ENCODE measurements at regions not wholly inside any gene's neighbourhood (a gene's known extent, or its start where the extent isn't known, plus 50 kb on each side); places are given as distances from the start of the nearest gene placed in this dataset.

- TF ChIP-seq CTCF (IDR thresholded peaks at IDR 0.05; ENCODE audit: control extremely low read depth in 1 of 3, insufficient read depth in 1 of 3, low read depth in 1 of 3, low read length in 3 of 3) (no peak), POLR2A (IDR thresholded peaks at IDR 0.05; ENCODE audit: control extremely low read depth in 1 of 2, low read depth in 2 of 2, low read length in 2 of 2) (no peak), ATF3 (IDR thresholded peaks at IDR 0.05; ENCODE audit: insufficient read depth, low read depth, low read length) (no peak), EZH2 (IDR thresholded peaks at IDR 0.05; ENCODE audit: low read depth, low read length, severe bottlenecking) (no peak), MAFK (IDR thresholded peaks at IDR 0.05; ENCODE audit: low read depth, low read length) (no peak), TBP (IDR thresholded peaks at IDR 0.05; ENCODE audit: low read depth, low read length) (no peak), ATF2 (IDR thresholded peaks at IDR 0.05; ENCODE audit: low read length) (no peak), CHD7 (IDR thresholded peaks at IDR 0.05; ENCODE audit: insufficient replicate concordance, low read length) (no peak)
Observed at GRCh38 chr3:21260507-21260906, 490.5 kb downstream of the ZNF385D start.
